HG03457 (cell line): ENCODE measurements at regions not wholly inside any gene's neighbourhood (a gene's known extent, or its start where the extent isn't known, plus 50 kb on each side); places are given as distances from the start of the nearest gene placed in this dataset.

Experiments
- ATAC-seq: cut with Tn5 transposase; IDR thresholded peaks from one replicate; pipeline ENCODE4 v1.9.1; 2021; ENCODE audit warnings: moderate number of reproducible peaks; ENCODE audit not compliant: unreplicated experiment

DNA sequence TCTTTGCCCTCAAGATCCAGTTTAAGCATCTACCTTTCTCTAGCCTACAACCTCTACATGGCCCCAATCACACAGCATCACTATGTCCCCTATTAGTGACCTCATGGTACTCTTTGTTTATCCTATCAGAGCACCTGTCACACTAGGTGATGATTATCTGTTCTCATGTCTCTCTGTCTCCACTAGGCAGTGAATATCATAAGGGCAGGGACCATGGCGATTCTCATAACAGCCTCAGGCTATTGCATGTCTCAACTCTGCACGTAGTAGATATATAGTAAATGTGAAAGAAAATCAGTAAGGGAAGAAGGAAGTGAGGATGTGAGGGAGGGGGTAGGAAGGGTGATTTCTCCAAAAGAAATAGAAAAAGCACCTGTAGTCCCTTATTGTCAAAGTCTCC is 311.0 kb downstream of the NSG2 start:
- ATAC-seq = no peak

DNA sequence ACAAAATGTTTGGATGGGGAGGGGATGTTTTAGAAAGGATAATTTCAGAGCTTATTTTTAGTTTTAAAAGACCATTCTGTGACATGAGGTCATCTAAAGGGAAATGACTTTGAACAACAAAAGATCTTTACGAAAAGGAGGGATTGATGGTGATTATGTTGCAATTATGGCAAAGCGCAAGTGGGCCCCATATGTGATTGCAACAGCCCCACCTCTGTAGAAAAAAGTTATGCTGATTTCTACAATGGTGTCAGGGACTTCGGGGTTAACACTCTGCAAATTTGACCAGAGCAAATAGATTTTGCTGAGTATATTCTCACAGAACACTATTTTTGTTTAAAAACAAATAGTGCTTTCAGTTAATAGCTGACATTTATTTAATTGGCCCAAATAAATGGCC is 312.8 kb downstream of the NSG2 start:
- no peak for ATAC-seq

DNA sequence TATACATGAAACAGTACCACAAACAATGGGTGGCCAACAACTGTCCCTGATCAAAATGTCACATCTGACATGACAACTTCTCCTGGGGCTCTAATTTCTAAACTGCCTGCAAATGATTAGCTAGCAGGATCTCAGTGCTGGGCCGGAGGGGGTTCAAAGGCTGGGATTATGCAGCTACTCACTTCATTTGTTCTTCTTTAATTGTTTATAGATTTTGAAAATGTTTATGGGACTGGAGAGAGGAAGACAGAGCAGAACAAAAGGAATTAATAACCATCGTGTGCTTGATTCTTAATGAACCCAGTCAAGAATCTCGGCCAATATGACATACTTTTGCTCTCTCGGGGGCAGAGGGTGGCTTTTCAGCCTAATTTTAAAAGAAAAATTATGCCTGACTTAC is 313.6 kb downstream of the NSG2 start:
- ATAC-seq = no peak

DNA sequence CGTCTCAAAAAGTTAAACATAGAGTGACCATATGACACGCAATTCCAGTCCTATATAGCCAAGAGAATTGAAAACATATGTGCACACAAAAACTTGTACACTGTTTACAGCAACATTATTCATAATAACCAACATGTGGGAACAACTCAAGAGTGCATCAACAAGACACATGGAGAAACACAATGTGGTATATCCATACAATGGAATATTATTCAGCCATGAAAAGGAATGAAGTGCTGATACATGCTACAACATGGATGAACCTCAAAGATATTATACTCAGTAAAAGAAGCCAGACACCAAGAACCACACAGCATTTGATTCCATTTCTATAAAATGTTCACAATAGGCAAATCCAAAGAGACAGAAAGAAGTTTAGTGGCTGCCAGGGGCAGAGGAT is 317.0 kb downstream of the NSG2 start:
- no peak for ATAC-seq

DNA sequence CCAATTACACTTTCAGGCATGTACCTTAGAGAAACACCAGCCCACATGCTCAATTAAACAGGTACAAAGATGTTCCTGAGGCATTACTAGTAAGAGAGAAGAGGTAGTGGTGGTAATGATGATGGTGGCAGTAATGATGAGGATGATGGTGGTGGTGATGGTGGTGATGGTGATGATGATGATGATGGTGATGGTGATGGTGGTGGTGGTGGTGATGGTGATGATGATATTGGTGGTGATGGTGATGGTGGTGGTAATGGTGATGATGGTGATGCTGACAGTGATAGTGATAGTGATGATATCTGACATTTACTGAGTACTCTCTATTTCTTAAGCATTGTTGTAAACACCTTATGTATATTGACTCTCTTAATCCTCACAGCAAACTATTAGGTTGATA is 318.4 kb downstream of the NSG2 start:
- no peak for ATAC-seq

DNA sequence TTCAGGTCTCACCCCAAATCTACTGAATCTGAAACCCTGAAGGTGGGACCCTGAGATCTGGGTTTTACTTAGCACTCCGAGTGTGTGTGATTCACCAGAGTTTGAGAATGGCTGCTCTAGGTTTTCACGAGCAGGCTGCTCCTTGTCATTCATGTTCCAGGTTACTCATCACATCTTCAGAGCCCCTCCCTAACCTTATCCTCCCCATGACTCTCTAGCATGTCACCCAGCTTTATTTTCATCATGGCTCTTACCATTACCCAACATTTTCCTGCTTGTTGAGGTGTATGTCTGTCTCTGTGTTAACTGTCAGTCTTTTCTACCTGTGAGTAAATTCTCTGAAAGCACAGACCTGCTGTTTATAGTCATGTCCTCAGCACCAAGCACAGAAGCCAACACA is 319.2 kb downstream of the NSG2 start:
- ATAC-seq = no peak

DNA sequence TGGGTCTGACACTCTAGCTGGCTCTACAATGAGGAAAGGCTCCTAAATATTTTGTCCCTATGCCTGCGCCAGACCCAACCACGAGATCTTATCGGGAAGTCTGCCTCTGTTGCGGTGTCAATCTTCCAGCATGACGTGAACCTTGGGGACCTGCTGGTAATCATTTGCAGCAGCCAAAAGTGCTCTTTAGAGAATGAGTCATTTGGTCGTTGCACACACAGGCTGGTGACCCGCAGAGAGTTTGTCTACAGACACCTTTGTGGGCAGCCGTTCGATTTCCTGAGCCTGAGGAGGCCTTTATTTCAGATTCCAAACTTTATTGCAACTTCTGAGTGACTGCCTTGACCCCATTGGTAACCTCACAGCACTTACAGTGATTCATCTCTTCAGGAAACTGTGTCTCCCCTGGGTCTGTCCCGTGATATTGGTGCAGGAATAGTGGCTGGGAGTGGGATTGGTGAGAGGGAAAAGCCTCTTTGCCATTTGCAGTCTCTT is 326.1 kb downstream of the NSG2 start:
- ATAC-seq = no peak

GRCh38 chr5:174374206-174374605 is 328.7 kb downstream of the NSG2 start:
- no peak for ATAC-seq

DNA sequence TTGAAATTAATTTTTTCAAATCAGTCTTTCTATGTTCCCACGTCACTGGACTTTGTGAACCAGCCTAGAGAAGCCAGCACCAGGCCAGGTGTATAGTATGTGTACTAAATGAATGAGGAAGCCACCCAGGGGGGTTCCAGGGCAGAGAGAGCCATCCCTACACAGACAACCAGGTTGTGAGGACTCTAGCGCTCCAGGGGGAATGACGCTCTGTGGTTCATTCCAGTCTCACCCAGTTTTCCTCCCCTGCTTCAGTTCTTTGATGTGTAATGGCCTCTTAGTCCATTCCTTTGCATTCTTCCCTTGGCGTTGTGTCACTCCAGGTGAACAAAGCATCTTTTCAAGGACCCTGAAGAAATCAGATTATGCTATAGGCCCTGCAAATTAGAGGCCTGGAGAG is 330.6 kb downstream of the NSG2 start:
- no peak for ATAC-seq

- no peak for ATAC-seq
Observed at GRCh38 chr5:174376726-174377373, 331.3 kb downstream of the NSG2 start.

DNA sequence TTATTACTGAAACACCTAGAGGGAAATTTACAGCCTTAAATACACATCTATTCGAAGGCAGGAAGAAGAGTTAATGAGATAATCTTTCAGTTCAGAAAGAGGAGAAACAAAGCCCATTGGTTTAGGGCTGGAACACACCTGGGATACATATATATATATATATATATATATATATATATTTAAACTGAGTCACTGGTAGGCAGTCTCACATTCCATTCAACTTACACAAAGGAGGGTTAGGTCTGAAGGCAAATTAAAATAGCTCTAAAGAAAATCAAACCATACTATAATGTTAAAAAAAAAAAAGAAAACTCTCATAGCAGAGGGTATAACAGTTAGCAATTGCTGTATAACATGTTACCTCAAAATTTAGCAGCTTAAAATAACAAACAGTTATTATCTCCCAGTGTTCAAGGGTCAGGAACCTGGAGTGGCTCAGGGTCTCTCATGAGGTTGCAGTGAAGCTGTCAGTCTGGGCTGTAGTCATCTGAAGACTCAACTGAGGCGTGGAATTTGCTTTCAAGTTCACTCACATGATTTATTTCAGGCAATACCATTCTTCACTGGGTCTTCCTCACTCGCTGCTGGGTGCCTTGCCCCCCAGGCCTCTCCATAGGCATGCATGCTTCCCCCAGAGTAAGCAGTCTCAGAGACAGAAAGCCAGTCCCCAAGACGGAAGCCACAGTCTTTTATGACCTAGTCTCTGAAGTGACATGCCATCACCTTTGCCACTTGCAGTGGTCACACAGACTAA is 332.8 kb downstream of the NSG2 start:
- no peak for ATAC-seq

DNA sequence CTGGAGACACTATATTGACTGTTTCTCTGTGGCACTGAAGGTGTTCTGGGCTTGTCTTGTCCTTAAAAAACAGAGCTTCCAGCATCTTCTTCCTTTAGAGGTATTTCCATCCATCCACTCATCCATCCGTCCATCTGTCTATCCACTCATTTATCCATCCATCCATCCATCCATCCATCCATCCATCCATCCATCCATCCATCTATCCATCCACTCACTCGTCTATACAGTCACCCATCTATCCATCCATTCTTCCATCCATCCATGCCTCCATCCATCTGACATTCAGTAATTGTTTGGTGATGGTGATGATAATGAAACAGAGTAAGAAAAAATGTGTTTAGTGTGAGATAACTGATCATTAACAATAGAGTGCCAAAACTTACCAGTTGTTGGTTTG is 334.8 kb downstream of the NSG2 start:
- no peak for ATAC-seq

DNA sequence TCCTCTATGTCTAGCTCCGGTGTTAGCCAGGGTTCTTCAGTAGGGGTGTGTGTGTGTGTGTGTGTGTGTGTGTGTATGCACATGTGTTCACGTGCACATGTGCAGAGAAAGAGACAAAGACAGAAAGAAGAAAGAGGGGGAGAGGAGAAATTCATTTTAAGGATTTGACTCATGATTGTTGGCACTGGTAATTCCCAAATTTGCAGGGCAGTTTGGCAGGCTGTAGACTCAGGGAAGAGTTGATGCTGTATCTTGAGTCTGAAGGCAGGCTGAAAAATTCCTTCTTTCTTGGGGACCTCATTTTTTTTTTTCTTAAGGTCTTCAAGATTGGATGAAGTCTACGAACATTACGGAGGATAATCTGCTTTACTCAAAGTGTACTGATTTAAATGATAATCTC is 335.7 kb downstream of the NSG2 start:
- ATAC-seq = no peak

- ATAC-seq = no peak
Observed at GRCh38 chr5:174383210-174384167, 338.0 kb downstream of the NSG2 start.

GRCh38 chr5:174384509-174384947 is 339.0 kb downstream of the NSG2 start:
- no peak for ATAC-seq

GRCh38 chr5:174386306-174386705 is 338.1 kb upstream of the MSX2 start:
- ATAC-seq = no peak

DNA sequence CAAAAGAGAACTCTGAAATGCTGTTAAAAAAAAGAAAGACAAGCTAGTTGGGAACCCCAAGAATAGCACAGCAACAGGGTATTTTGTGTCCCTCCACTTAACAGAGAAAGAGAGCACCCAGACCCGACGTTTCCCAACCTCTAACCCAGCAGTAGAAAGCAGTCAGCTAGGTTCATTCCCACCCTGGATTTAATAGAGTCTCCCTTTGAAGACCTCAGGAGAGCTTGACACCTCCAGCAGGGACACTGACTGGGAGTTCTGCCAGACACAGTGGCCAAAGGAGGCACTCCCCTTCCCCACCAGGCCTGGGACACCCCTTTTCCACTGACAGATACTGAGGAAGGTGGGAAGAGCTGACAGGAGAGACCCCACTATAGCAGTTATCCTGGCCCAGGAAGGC is 337.5 kb upstream of the MSX2 start:
- ATAC-seq = no peak

DNA sequence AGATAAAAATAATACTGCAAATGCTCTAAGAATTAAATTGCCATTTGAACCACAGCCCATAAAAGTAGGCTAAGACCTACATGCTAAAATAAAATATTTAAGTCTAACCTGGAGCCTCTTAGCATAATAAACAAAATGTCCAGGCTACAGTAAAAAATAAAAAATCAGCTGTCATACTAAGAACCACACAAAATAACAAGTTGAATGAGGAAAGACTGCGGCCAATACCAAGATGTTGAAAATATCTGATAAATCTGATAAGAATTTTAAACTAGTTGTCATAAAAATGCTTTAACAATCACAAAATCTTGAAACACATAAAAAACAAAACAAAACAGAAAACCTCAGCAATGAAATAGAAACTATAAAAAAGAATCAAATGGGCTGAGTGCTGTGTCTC is 336.9 kb upstream of the MSX2 start:
- no peak for ATAC-seq

GRCh38 chr5:174392892-174393291 is 331.5 kb upstream of the MSX2 start:
- ATAC-seq = no peak

DNA sequence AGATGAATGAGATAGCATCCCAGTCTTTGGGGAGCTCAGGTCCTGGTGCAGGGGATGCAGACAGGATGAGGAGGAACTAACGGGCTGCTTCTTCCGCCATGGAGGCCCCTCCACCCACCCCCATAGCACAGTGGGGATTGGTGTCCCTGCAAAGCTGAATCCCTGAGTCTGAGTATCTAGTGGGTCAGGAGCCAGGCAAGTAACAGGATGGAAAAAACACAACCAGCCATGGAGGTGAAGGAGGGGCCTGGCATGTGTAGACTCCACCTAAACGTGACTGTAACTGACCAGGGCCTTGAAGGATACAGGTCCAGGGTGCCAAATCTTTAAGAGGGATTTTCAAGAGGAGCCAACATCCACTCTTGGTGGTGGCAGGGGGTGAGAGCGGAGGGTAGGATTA is 327.8 kb upstream of the MSX2 start:
- no peak for ATAC-seq

GRCh38 chr5:174397206-174397605 is 327.2 kb upstream of the MSX2 start:
- no peak for ATAC-seq
